ENCODE measurements at regions not wholly inside any gene's neighbourhood (a gene's known extent, or its start where the extent isn't known, plus 50 kb on each side); places are given as distances from the start of the nearest gene placed in this dataset.

GRCh38 chr11:87739261-87739660 is 436.0 kb downstream of the RAB38 start:
- DNase-seq (no peak), ATAC-seq (no peak)
- H3K27ac ChIP-seq, result no peak overlapping the region
- no peaks in the 10 kb centered on the region for H3K9me3 ChIP-seq
- TF ChIP-seq, protein P1, sequence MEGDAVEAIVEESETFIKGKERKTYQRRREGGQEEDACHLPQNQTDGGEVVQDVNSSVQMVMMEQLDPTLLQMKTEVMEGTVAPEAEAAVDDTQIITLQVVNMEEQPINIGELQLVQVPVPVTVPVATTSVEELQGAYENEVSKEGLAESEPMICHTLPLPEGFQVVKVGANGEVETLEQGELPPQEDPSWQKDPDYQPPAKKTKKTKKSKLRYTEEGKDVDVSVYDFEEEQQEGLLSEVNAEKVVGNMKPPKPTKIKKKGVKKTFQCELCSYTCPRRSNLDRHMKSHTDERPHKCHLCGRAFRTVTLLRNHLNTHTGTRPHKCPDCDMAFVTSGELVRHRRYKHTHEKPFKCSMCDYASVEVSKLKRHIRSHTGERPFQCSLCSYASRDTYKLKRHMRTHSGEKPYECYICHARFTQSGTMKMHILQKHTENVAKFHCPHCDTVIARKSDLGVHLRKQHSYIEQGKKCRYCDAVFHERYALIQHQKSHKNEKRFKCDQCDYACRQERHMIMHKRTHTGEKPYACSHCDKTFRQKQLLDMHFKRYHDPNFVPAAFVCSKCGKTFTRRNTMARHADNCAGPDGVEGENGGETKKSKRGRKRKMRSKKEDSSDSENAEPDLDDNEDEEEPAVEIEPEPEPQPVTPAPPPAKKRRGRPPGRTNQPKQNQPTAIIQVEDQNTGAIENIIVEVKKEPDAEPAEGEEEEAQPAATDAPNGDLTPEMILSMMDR (IDR thresholded peaks at IDR 0.05), result no peak
- no peak overlapping the region for H3K4me3 ChIP-seq
- H3K36me3 ChIP-seq, result no peaks in the 10 kb centered on the region
- H3K27me3 ChIP-seq, result no peaks in the 10 kb centered on the region
- no peaks in the 10 kb centered on the region for H3K4me1 ChIP-seq
- intact Hi-C loops (cut with DNase I), result no loop called here

- intact Hi-C loops (cut with DNase I), result no loop called here
- ATAC-seq, result no peak
- no peaks in the 10 kb centered on the region for H3K4me1 ChIP-seq
- no peaks in the 10 kb centered on the region for H3K27me3 ChIP-seq
- no peak for DNase-seq
- TF ChIP-seq, protein P1 (IDR thresholded peaks at IDR 0.05), result no peak
- no peaks in the 10 kb centered on the region for H3K36me3 ChIP-seq
- H3K27ac ChIP-seq, result no peak overlapping the region
- H3K9me3 ChIP-seq, result no peaks in the 10 kb centered on the region
- H3K4me3 ChIP-seq, result no peak overlapping the region
These were observed 438.3 kb downstream of the RAB38 start for GRCh38 chr11:87736928-87737327.

DNA sequence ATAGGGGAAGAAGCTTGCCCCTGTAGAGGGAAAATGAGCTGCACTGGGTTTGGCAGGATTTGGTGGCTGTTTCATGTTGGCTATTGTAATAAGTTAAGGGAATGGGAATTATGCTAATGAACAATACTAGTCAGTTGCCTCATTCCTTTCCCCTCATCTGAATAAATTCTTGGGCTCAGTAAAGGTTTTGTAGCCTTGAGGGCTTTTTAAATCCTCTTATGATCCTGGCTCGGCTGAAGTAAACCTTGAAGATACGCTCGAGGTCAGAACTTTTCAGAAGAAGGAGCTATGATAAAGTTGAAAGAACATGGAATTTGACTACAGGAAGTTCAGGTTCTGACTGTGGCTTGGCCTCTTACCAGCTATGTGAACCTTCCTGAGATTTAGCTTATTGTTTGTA is 448.7 kb downstream of the RAB38 start:
- Histone ChIP-seq H3K27ac (no peak overlapping the region), H3K4me3 (no peak overlapping the region), H3K4me1 (no peaks in the 10 kb centered on the region), H3K27me3 (no peaks in the 10 kb centered on the region), H3K9me3 (no peaks in the 10 kb centered on the region), H3K36me3 (no peaks in the 10 kb centered on the region)
- DNase-seq, result no peak
- ATAC-seq, result no peak
- TF ChIP-seq, protein P1 (IDR thresholded peaks at IDR 0.05), result no peak
- intact Hi-C loops (cut with DNase I), result no loop called here

- Histone ChIP-seq H3K36me3 (no peaks in the 10 kb centered on the region), H3K27me3 (no peaks in the 10 kb centered on the region), H3K4me1 (no peaks in the 10 kb centered on the region), H3K27ac (no peak overlapping the region), H3K4me3 (no peak overlapping the region), H3K9me3 (no peaks in the 10 kb centered on the region)
- TF ChIP-seq, protein P1 (IDR thresholded peaks at IDR 0.05), result no peak
- intact Hi-C loops (cut with DNase I), result no loop called here
- ATAC-seq, result no peak
- DNase-seq, result no peak
These were observed 450.9 kb downstream of the RAB38 start for GRCh38 chr11:87724358-87724757.

DNA sequence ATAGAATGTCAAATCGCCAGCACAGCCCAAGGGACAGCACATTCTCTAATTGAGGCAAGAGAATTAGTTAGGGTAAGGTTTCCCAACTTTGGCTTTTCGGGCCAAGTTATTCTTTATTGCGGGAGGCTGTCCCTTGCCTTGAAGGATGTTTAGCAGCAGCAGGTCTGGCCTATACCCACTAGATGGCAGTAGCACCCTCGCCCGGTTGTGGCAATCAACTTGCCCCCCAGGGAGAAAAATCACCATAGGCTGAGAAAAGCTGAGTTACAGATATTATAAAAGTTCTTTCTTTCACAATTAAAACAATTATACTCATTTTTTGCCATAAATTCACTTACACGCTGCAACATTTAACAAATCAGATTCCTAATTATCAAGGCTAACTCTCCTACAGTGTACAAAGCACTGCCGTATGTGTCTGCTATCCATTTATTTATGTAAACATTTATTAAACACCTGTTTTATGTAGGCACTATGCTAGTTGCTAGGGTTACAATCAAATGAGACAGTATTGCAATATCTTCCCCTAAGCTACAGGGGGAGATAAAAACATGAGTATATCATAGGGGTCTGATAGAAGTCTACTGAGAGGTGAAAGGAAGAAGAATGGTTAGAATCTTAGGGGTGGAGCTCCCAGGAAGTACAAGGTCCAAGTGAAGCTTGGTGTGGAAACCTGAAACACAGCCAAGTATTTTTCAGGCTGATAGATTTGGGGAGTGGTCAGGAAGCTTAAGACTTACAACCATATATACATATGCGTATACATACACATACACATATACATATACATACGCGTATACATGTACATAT is 452.3 kb downstream of the RAB38 start:
- intact Hi-C loops (cut with DNase I), result no loop called here
- Histone ChIP-seq H3K4me3 (no peak overlapping the region), H3K36me3 (no peaks in the 10 kb centered on the region), H3K4me1 (no peaks in the 10 kb centered on the region), H3K9me3 (no peaks in the 10 kb centered on the region), H3K27ac (no peak overlapping the region), H3K27me3 (no peaks in the 10 kb centered on the region)
- DNase-seq, result peak; percentile 60
- ATAC-seq, result peak; percentile 85
- TF ChIP-seq, protein P1 (IDR thresholded peaks at IDR 0.05), result peak; percentile 61

All from upper lobe of right lung (tissue), 1 donor.